GM12864 (cell line): ENCODE measurements at regions not wholly inside any gene's neighbourhood (a gene's known extent, or its start where the extent isn't known, plus 50 kb on each side); places are given as distances from the start of the nearest gene placed in this dataset.

ENCODE experiments used
- DNase-seq: peaks from one replicate; pipeline ENCODE4 v3.0.0-alpha.2; 2011; ENCODE audit warnings: low read depth
- H3K4me3 ChIP-seq: 2 replicates; pipeline ENCODE4 v1.5.1; 2011; ENCODE audit warnings: mild to moderate bottlenecking, low read depth, low read length, control low read depth
- CTCF ChIP-seq: IDR thresholded peaks from 2 replicates; pipeline ENCODE4 v1.5.1; 2011; ENCODE audit warnings: low read depth, mild to moderate bottlenecking, moderate library complexity, low read length, control low read depth, inconsistent platforms; ENCODE audit errors: missing control alignments

- no peak for TF ChIP-seq CTCF
- no peak overlapping the region for H3K4me3 ChIP-seq
- no peak for DNase-seq
These were observed 99.6 kb upstream of the ASB18 start for GRCh38 chr2:236363711-236364277.

- no peak for TF ChIP-seq CTCF
- H3K4me3 ChIP-seq, result no peak overlapping the region
- no peak for DNase-seq
These were observed 101.2 kb upstream of the ASB18 start for GRCh38 chr2:236365258-236366048.

- H3K4me3 ChIP-seq, result no peak overlapping the region
- DNase-seq, result no peak
These were observed 101.8 kb upstream of the ASB18 start for GRCh38 chr2:236366049-236366387.

GRCh38 chr2:236366397-236366796 is 102.2 kb upstream of the ASB18 start:
- H3K4me3 ChIP-seq, result no peak overlapping the region
- TF ChIP-seq CTCF, result no peak
- peak; percentile 25 for DNase-seq

More at GRCh38 chr2:236366049-236366387, 101.8 kb upstream of the ASB18 start:
- no peak for TF ChIP-seq CTCF

- TF ChIP-seq CTCF, result no peak
- no peak for DNase-seq
- H3K4me3 ChIP-seq, result no peak overlapping the region
These were observed 103.5 kb upstream of the ASB18 start for GRCh38 chr2:236367506-236368289.

GRCh38 chr2:236369661-236370062 is 105.5 kb upstream of the ASB18 start:
- no peak overlapping the region for H3K4me3 ChIP-seq
- TF ChIP-seq CTCF, result no peak
- no peak for DNase-seq
